ENCODE measurements at regions not wholly inside any gene's neighbourhood (a gene's known extent, or its start where the extent isn't known, plus 50 kb on each side); places are given as distances from the start of the nearest gene placed in this dataset.

GRCh38 chr5:71859515-71859914 is 140.4 kb downstream of the CARTPT start:
- no peak for ATAC-seq
- Histone ChIP-seq H3K4me3 (no peak overlapping the region), H3K27ac (no peak overlapping the region), H3K27me3 (ENCODE audit: insufficient read depth in 3 of 3, low read length in 2 of 3) (no peaks in the 10 kb centered on the region), H3K4me1 (no peaks in the 10 kb centered on the region), H3K36me3 (ENCODE audit: insufficient read depth in 1 of 2, low read depth in 1 of 2) (no peaks in the 10 kb centered on the region), H3K9me3 (peaks cover 19% of the 10 kb centered on the region)
- 65 to 73% (median 65%) methylated on average over 4 of the region's 4 CpGs for WGBS, 3 donors
- no peak for DNase-seq
- TF ChIP-seq CTCF (IDR thresholded peaks at IDR 0.05): no peak
- intact Hi-C loops (cut with DNase I): no loop called here

- 68 to 88% (median 83%) methylated on average over 3 of the region's 3 CpGs for WGBS, 3 donors
- H3K4me1 ChIP-seq: no peaks in the 10 kb centered on the region
- no peak overlapping the region for H3K27ac ChIP-seq
- H3K4me3 ChIP-seq: no peak overlapping the region
- peaks cover 18% of the 10 kb centered on the region for H3K9me3 ChIP-seq
- TF ChIP-seq CTCF (IDR thresholded peaks at IDR 0.05): no peak
- DNase-seq: no peak
- ATAC-seq: no peak
- H3K36me3 ChIP-seq (ENCODE audit: insufficient read depth in 1 of 2, low read depth in 1 of 2): no peaks in the 10 kb centered on the region
- intact Hi-C loops (cut with DNase I): no loop called here
- H3K27me3 ChIP-seq (ENCODE audit: insufficient read depth in 3 of 3, low read length in 2 of 3): no peaks in the 10 kb centered on the region
These were observed 141.0 kb downstream of the CARTPT start for GRCh38 chr5:71860048-71860447.

GRCh38 chr5:71861682-71862081 is 142.6 kb downstream of the CARTPT start:
- H3K9me3 ChIP-seq: peaks cover 5% of the 10 kb centered on the region
- no peaks in the 10 kb centered on the region for H3K27me3 ChIP-seq (ENCODE audit: insufficient read depth in 3 of 3, low read length in 2 of 3)
- no peak for ATAC-seq
- no peaks in the 10 kb centered on the region for H3K4me1 ChIP-seq
- no peak for TF ChIP-seq CTCF (IDR thresholded peaks at IDR 0.05)
- intact Hi-C loops (cut with DNase I): no loop called here
- 0 to 89% methylated on average over 1 of the region's 1 CpG; no CpG with 5 or more reads in 1 of the 3 donors for WGBS, 3 donors
- no peak overlapping the region for H3K4me3 ChIP-seq
- no peak for DNase-seq
- H3K36me3 ChIP-seq (ENCODE audit: insufficient read depth in 1 of 2, low read depth in 1 of 2): no peaks in the 10 kb centered on the region
- H3K27ac ChIP-seq: no peak overlapping the region

- Histone ChIP-seq H3K9me3 (peaks cover 5% of the 10 kb centered on the region), H3K27me3 (ENCODE audit: insufficient read depth in 3 of 3, low read length in 2 of 3) (no peaks in the 10 kb centered on the region), H3K27ac (no peak overlapping the region), H3K4me1 (no peaks in the 10 kb centered on the region), H3K36me3 (ENCODE audit: insufficient read depth in 1 of 2, low read depth in 1 of 2) (no peaks in the 10 kb centered on the region), H3K4me3 (no peak overlapping the region)
- no peak for TF ChIP-seq CTCF (IDR thresholded peaks at IDR 0.05)
- intact Hi-C loops (cut with DNase I): no loop called here
- ATAC-seq: peak in 1 of 4 donors; percentile 29
- no peak for DNase-seq
- WGBS, 3 donors: 5 to 10% (median 9%) methylated on average over 1 of the region's 1 CpG
These were observed 143.0 kb downstream of the CARTPT start for GRCh38 chr5:71862087-71862486.

- no peaks in the 10 kb centered on the region for H3K4me1 ChIP-seq
- no peak overlapping the region for H3K4me3 ChIP-seq
- DNase-seq (no peak), ATAC-seq (no peak)
- intact Hi-C loops (cut with DNase I): no loop called here
- H3K9me3 ChIP-seq: peaks cover 5% of the 10 kb centered on the region
- WGBS, 3 donors: 0 to 53% (median 7%) methylated on average over 1 of the region's 1 CpG
- no peak overlapping the region for H3K27ac ChIP-seq
- no peaks in the 10 kb centered on the region for H3K36me3 ChIP-seq (ENCODE audit: insufficient read depth in 1 of 2, low read depth in 1 of 2)
- no peak for TF ChIP-seq CTCF (IDR thresholded peaks at IDR 0.05)
- H3K27me3 ChIP-seq (ENCODE audit: insufficient read depth in 3 of 3, low read length in 2 of 3): no peaks in the 10 kb centered on the region
These were observed 143.5 kb downstream of the CARTPT start for GRCh38 chr5:71862507-71863060.
